B cell (primary cell): ENCODE measurements at regions not wholly inside any gene's neighbourhood (a gene's known extent, or its start where the extent isn't known, plus 50 kb on each side); places are given as distances from the start of the nearest gene placed in this dataset.

ENCODE experiments used
- ATAC-seq: fragments of 200-7000 bp; cut with Tn5 transposase; one replicate; pipeline ENCODE4 v1.10.0; 2021; ENCODE audit warnings: low read depth, mild to moderate bottlenecking, moderate number of reproducible peaks, moderate library complexity
- CTCF ChIA-PET: fragments of 350-600 bp; sonication (Branson Sonifier 250); formaldehyde crosslinking; loops from one replicate; lab custom pipeline; 2021; ENCODE audit warnings: antibody characterized with exemption, inconsistent platforms; lab: Charles Lee
- POLR2A ChIA-PET: fragments of 350-600 bp; sonication (Branson Sonifier 250); formaldehyde crosslinking; loops from one replicate; lab custom pipeline; 2021; ENCODE audit warnings: antibody characterized with exemption; lab: Charles Lee
- DNase-seq: peaks from one replicate; pipeline ENCODE4 v3.0.0; 2013
- H2AFZ ChIP-seq: 2 replicates; pipeline ENCODE4 v1.6.1; 2012; ENCODE audit warnings: mild to moderate bottlenecking, low read depth, low read length; ENCODE audit not compliant: insufficient read depth, poor library complexity, severe bottlenecking
- H3K27ac ChIP-seq, 2 donors: 1 replicate in 1 of 2; 2 replicates in 1 of 2; pipeline ENCODE4 v1.5.1; 2012 to 2013; ENCODE audit warnings: low read length in 2 of 2, mild to moderate bottlenecking in 2 of 2, moderate library complexity in 1 of 2
- H3K27me3 ChIP-seq, 4 experiments: fragments of 200-600 bp in 1 of 4; sonication (generic) in 1 of 4; replicated peaks in 1 of 4; 1 replicate in 2 of 4; 2 replicates in 2 of 4; pipeline versions ENCODE4 v1.6.1 to v1.7.0; 2013 to 2016; ENCODE audit warnings: low read length in 3 of 4, mild to moderate bottlenecking in 2 of 4, mixed read lengths in 1 of 4, moderate library complexity in 1 of 4; ENCODE audit not compliant: insufficient read depth in 4 of 4, control insufficient read depth in 3 of 4; ENCODE audit errors: control extremely low read depth in 1 of 4
- H3K36me3 ChIP-seq, 2 experiments: replicated peaks in 1 of 2; 1 replicate in 1 of 2; 2 replicates in 1 of 2; pipeline versions ENCODE4 v1.6.1 to v1.7.1; 2013; ENCODE audit warnings: low read length in 1 of 2; ENCODE audit not compliant: insufficient read depth in 2 of 2, control insufficient read depth in 1 of 2; ENCODE audit errors: control extremely low read depth in 1 of 2, extremely low read depth in 1 of 2
- H3K4me1 ChIP-seq, 2 donors: fragments of 200-600 bp in 1 of 2; sonication (generic) in 1 of 2; 1 replicate in 1 of 2; 2 replicates in 1 of 2; pipeline versions ENCODE4 v1.5.1 to v1.6.1; 2013 to 2017; ENCODE audit warnings: low read length in 2 of 2; ENCODE audit not compliant: control insufficient read depth in 2 of 2, insufficient read depth in 2 of 2
- H3K4me2 ChIP-seq: replicated peaks from 2 replicates; pipeline ENCODE3; 2012; ENCODE audit warnings: mild to moderate bottlenecking, low read depth, low read length; ENCODE audit not compliant: poor library complexity, severe bottlenecking
- H3K4me3 ChIP-seq, 5 experiments: fragments of 200-600 bp in 1 of 5; sonication (generic) in 1 of 5; 1 replicate in 3 of 5; 2 replicates in 2 of 5; pipeline versions ENCODE4 v1.5.1 to v1.7.0; 2011 to 2016; ENCODE audit warnings: low read length in 4 of 5, mild to moderate bottlenecking in 4 of 5, low read depth in 2 of 5, control low read depth in 1 of 5, moderate library complexity in 1 of 5; ENCODE audit not compliant: insufficient read depth in 1 of 5; ENCODE audit errors: control extremely low read depth in 1 of 5, extremely low read depth in 1 of 5
- H3K79me2 ChIP-seq: fragments of 200-600 bp; sonication (generic); one replicate; pipeline ENCODE4 v1.6.0; 2016; ENCODE audit warnings: low read length; ENCODE audit not compliant: control insufficient read depth, insufficient read depth
- H3K9ac ChIP-seq: fragments of 200-600 bp; sonication (generic); 2 replicates; pipeline ENCODE4 v1.6.1; 2017; ENCODE audit warnings: mild to moderate bottlenecking, low read length, moderate library complexity
- H3K9me3 ChIP-seq, 3 donors: one replicate each; pipeline versions ENCODE4 v1.6.1 to v1.7.1; 2013; ENCODE audit warnings: low read length in 2 of 3; ENCODE audit not compliant: control insufficient read depth in 2 of 3, insufficient read depth in 1 of 3; ENCODE audit errors: control extremely low read depth in 1 of 3
- H4K20me1 ChIP-seq: 2 replicates; pipeline ENCODE4 v1.6.0; 2012; ENCODE audit warnings: mild to moderate bottlenecking, low read length; ENCODE audit not compliant: insufficient read depth, control insufficient read depth, poor library complexity, severe bottlenecking
- H3K27ac Mint-ChIP-seq: one replicate; pipeline ENCODE4 v1.8.0; 2021; ENCODE audit warnings: mixed read lengths
- H3K27me3 Mint-ChIP-seq: one replicate; pipeline ENCODE4 v1.8.0; 2021; ENCODE audit warnings: mixed read lengths
- H3K4me1 Mint-ChIP-seq: one replicate; pipeline ENCODE4 v1.8.0; 2021; ENCODE audit warnings: mixed read lengths
- H3K4me3 Mint-ChIP-seq: one replicate; pipeline ENCODE4 v1.8.0; 2021; ENCODE audit warnings: mixed read lengths
- H3K9me3 Mint-ChIP-seq: one replicate; pipeline ENCODE4 v1.8.0; 2022; ENCODE audit warnings: mixed read lengths; ENCODE audit not compliant: insufficient read depth
- CTCF ChIP-seq: fragments of 200-600 bp; IDR thresholded peaks from one replicate; pipeline ENCODE4 v1.8.0; 2022; ENCODE audit warnings: antibody characterized with exemption, mild to moderate bottlenecking
- EZH2 ChIP-seq: IDR thresholded peaks from 2 replicates; pipeline ENCODE4 v1.6.1; 2012; ENCODE audit warnings: borderline replicate concordance, low read depth, mild to moderate bottlenecking, moderate library complexity, low read length; ENCODE audit not compliant: insufficient read depth, poor library complexity, severe bottlenecking
- WGBS: methylation state at CpG from one replicate; pipeline ENCODE4 v1.1.5; 2013; ENCODE audit warnings: missing lambda C conversion rate; ENCODE audit not compliant: insufficient coverage; 5-methylcytosine and 5-hydroxymethylcytosine counted together
- intact Hi-C: fragments of 100-400 bp; cut with micrococcal nuclease; formaldehyde crosslinking; loops from one replicate; pipeline ENCODE4 v1.10.0; 2022

GRCh38 chr3:176313426-176313825 lies 883.9 kb downstream of the TBL1XR1 start:
- H3K4me2 ChIP-seq = no peak overlapping the region
- Mint-ChIP-seq H3K9me3 (peaks cover 4% of the 10 kb centered on the region), H3K4me1 (no peaks in the 10 kb centered on the region), H3K27me3 (no peaks in the 10 kb centered on the region), H3K4me3 (no peak overlapping the region), H3K27ac (no peak overlapping the region)
- no peaks in the 10 kb centered on the region for H3K27me3 ChIP-seq
- no peak overlapping the region for H2AFZ ChIP-seq
- ChIA-PET POLR2A (no interaction called here), CTCF (no interaction called here)
- intact Hi-C loops = no loop called here
- H3K36me3 ChIP-seq = no peaks in the 10 kb centered on the region
- no CpG with 5 or more reads among the region's 3 CpGs for WGBS
- DNase-seq = no peak
- H3K4me1 ChIP-seq = no peaks in the 10 kb centered on the region
- ATAC-seq = no peak
- H3K9me3 ChIP-seq = no peaks in the 10 kb centered on the region
- no peak overlapping the region for H3K4me3 ChIP-seq
- no peaks in the 10 kb centered on the region for H3K79me2 ChIP-seq
- H3K9ac ChIP-seq = no peak overlapping the region
- TF ChIP-seq EZH2 (no peak), CTCF (no peak)
- H3K27ac ChIP-seq = no peak overlapping the region
- no peaks in the 10 kb centered on the region for H4K20me1 ChIP-seq

GRCh38 chr3:176310641-176311040 lies 886.6 kb downstream of the TBL1XR1 start:
- no peak for ATAC-seq
- Histone ChIP-seq H3K4me2 (no peak overlapping the region), H3K79me2 (no peaks in the 10 kb centered on the region), H3K27me3 (no peaks in the 10 kb centered on the region), H4K20me1 (no peaks in the 10 kb centered on the region), H3K36me3 (no peaks in the 10 kb centered on the region), H3K9ac (no peak overlapping the region), H3K9me3 (no peaks in the 10 kb centered on the region), H3K27ac (no peak overlapping the region), H3K4me1 (no peaks in the 10 kb centered on the region), H2AFZ (no peak overlapping the region), H3K4me3 (no peak overlapping the region)
- no peak for TF ChIP-seq CTCF
- Mint-ChIP-seq H3K4me1 (no peaks in the 10 kb centered on the region), H3K27ac (no peak overlapping the region), H3K27me3 (no peaks in the 10 kb centered on the region), H3K9me3 (peaks cover 4% of the 10 kb centered on the region), H3K4me3 (no peak overlapping the region)
- WGBS = 81% methylated on average over 2 of the region's 4 CpGs
- intact Hi-C loops = no loop called here
- ChIA-PET POLR2A (no interaction called here), CTCF (interaction anchor here (0.6 kb wide), 1 partner anchor 1983 kb away, joined by 3 read pairs; no protein-coding TSS in a partner anchor)
- DNase-seq = no peak
